Peyer's patch (tissue), 4 donors: ENCODE measurements at regions not wholly inside any gene's neighbourhood (a gene's known extent, or its start where the extent isn't known, plus 50 kb on each side); places are given as distances from the start of the nearest gene placed in this dataset.
"Not testable (repeated sequence)": the region's sequence is repeated elsewhere in the genome, so short reads cannot be mapped to it uniquely, and the experiment has no call there.

Experiments used
- POLR2A ChIP-seq, 2 donors: fragments of 450-650 bp; IDR thresholded peaks; one replicate each; pipeline ENCODE4 v1.5.1; 2017; ENCODE audit warnings: antibody characterized with exemption in 2 of 2, mild to moderate bottlenecking in 2 of 2, moderate library complexity in 2 of 2
- TF ChIP-seq, protein P1 (sequence below), 6 experiments: fragments of 450-650 bp in 4 of 6; fragments of 200-600 bp in 2 of 6; sonication (generic) in 1 of 6; IDR thresholded peaks; one replicate each; pipeline ENCODE4 v1.5.1; 2017 to 2019; ENCODE audit warnings: antibody characterized with exemption in 6 of 6, mild to moderate bottlenecking in 3 of 6, moderate library complexity in 1 of 6

GRCh38 chrX:94862470-94862869, 1188.5 kb downstream of the FAM133A start:
- TF ChIP-seq, protein P1, sequence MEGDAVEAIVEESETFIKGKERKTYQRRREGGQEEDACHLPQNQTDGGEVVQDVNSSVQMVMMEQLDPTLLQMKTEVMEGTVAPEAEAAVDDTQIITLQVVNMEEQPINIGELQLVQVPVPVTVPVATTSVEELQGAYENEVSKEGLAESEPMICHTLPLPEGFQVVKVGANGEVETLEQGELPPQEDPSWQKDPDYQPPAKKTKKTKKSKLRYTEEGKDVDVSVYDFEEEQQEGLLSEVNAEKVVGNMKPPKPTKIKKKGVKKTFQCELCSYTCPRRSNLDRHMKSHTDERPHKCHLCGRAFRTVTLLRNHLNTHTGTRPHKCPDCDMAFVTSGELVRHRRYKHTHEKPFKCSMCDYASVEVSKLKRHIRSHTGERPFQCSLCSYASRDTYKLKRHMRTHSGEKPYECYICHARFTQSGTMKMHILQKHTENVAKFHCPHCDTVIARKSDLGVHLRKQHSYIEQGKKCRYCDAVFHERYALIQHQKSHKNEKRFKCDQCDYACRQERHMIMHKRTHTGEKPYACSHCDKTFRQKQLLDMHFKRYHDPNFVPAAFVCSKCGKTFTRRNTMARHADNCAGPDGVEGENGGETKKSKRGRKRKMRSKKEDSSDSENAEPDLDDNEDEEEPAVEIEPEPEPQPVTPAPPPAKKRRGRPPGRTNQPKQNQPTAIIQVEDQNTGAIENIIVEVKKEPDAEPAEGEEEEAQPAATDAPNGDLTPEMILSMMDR (IDR thresholded peaks at IDR 0.05), result not testable (repeated sequence)
- TF ChIP-seq POLR2A (IDR thresholded peaks at IDR 0.05), result not testable (repeated sequence)
